MCF 10A (cell line): ENCODE measurements at regions not wholly inside any gene's neighbourhood (a gene's known extent, or its start where the extent isn't known, plus 50 kb on each side); places are given as distances from the start of the nearest gene placed in this dataset.

Experiments
- BruUV-seq: library from RNA; stranded (reverse); fragments of 400-500 nt; replicated peaks from 2 replicates; lab custom pipeline; 2021; lab: Mats Ljungman, UMichigan
- CTCF ChIA-PET: fragments of 300-600 bp; sonication (Branson Sonifier 250); formaldehyde crosslinking; extraction: SDS; loops from one replicate; lab custom pipeline; 2021; ENCODE audit warnings: antibody characterized with exemption, inconsistent platforms; lab: Yijun Ruan, JAX
- POLR2A ChIA-PET: fragments of 300-600, 350-650 bp; sonication (Branson Sonifier 250); formaldehyde crosslinking; extraction: SDS; loops from one replicate; lab custom pipeline; 2020; ENCODE audit warnings: antibody characterized with exemption, inconsistent platforms; lab: Yijun Ruan, JAX
- DNase-seq: peaks from one replicate; pipeline ENCODE4 v3.0.0-alpha.2; 2018; ENCODE audit not compliant: unreplicated experiment
- H3K27ac Mint-ChIP-seq: one replicate; pipeline ENCODE4 v1.8.0; 2022; ENCODE audit warnings: mild to moderate bottlenecking, low read depth, mixed read lengths; ENCODE audit not compliant: unreplicated experiment
- H3K27me3 Mint-ChIP-seq: one replicate; pipeline ENCODE4 v1.8.0; 2022; ENCODE audit warnings: mixed read lengths; ENCODE audit not compliant: insufficient read depth, unreplicated experiment
- H3K36me3 Mint-ChIP-seq: one replicate; pipeline ENCODE4 v1.8.0; 2022; ENCODE audit warnings: mild to moderate bottlenecking, moderate library complexity, mixed read lengths; ENCODE audit not compliant: insufficient read depth, unreplicated experiment
- H3K4me1 Mint-ChIP-seq: one replicate; pipeline ENCODE4 v1.8.0; 2022; ENCODE audit warnings: mixed read lengths; ENCODE audit not compliant: insufficient read depth, unreplicated experiment
- H3K4me3 Mint-ChIP-seq: one replicate; pipeline ENCODE4 v1.8.0; 2022; ENCODE audit warnings: mild to moderate bottlenecking, moderate library complexity, mixed read lengths; ENCODE audit not compliant: unreplicated experiment
- H3K9me3 Mint-ChIP-seq: one replicate; pipeline ENCODE4 v1.8.0; 2022; ENCODE audit warnings: mixed read lengths; ENCODE audit not compliant: unreplicated experiment
- intact Hi-C: fragments of 100-400 bp; cut with micrococcal nuclease; formaldehyde crosslinking; loops from 2 replicates; pipeline ENCODE4 v1.14.1; 2022
- TF ChIP-seq, protein P1 (sequence below): fragments of 200-600 bp; IDR thresholded peaks from one replicate; pipeline ENCODE4 v1.8.0; 2022; ENCODE audit warnings: antibody characterized with exemption, mild to moderate bottlenecking; ENCODE audit not compliant: unreplicated experiment

DNA sequence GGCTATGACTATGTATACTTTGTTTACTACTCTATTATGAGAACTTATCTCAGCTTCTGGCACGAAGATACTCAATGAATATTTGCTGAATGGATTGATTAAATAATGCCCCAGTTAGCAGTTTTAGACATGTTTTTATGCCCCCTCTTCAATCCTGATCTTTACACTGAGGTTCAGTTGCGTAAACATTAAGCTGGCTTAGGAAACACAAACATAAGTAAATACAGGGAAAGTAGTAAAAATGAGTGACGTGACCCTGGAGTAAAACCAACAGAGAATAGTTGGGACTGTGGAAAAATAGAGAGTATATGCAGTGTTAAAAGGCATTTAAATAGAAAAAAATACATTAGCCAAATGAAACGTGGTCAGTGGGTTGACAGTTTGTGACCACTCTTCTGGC lies 387.0 kb upstream of the ACTRT1 start:
- no TSS peak for BruUV-seq
- peaks cover 8% of the 10 kb centered on the region for H3K9me3 Mint-ChIP-seq
- peaks cover 6% of the 10 kb centered on the region for H3K4me1 Mint-ChIP-seq
- H3K27me3 Mint-ChIP-seq, result no peaks in the 10 kb centered on the region
- H3K36me3 Mint-ChIP-seq, result no peaks in the 10 kb centered on the region
- DNase-seq, result no peak
- intact Hi-C loops, result no loop called here
- POLR2A ChIA-PET, result no interaction called here
- TF ChIP-seq, protein P1, sequence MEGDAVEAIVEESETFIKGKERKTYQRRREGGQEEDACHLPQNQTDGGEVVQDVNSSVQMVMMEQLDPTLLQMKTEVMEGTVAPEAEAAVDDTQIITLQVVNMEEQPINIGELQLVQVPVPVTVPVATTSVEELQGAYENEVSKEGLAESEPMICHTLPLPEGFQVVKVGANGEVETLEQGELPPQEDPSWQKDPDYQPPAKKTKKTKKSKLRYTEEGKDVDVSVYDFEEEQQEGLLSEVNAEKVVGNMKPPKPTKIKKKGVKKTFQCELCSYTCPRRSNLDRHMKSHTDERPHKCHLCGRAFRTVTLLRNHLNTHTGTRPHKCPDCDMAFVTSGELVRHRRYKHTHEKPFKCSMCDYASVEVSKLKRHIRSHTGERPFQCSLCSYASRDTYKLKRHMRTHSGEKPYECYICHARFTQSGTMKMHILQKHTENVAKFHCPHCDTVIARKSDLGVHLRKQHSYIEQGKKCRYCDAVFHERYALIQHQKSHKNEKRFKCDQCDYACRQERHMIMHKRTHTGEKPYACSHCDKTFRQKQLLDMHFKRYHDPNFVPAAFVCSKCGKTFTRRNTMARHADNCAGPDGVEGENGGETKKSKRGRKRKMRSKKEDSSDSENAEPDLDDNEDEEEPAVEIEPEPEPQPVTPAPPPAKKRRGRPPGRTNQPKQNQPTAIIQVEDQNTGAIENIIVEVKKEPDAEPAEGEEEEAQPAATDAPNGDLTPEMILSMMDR, result no peak
- CTCF ChIA-PET, result no interaction called here
- no peak overlapping the region for H3K4me3 Mint-ChIP-seq
- H3K27ac Mint-ChIP-seq, result peak overlapping the region; percentile 7

- intact Hi-C loops, result no loop called here
- Mint-ChIP-seq H3K9me3 (peaks cover 8% of the 10 kb centered on the region), H3K4me3 (no peak overlapping the region), H3K27ac (no peak overlapping the region), H3K4me1 (peaks cover 6% of the 10 kb centered on the region), H3K27me3 (no peaks in the 10 kb centered on the region), H3K36me3 (no peaks in the 10 kb centered on the region)
- ChIA-PET POLR2A (no interaction called here), CTCF (no interaction called here)
- TF ChIP-seq, protein P1, result no peak
- BruUV-seq, result no TSS peak
- DNase-seq, result no peak
These were observed 385.9 kb upstream of the ACTRT1 start for GRCh38 chrX:128438082-128438481.

- peaks cover 8% of the 10 kb centered on the region for H3K9me3 Mint-ChIP-seq
- no peaks in the 10 kb centered on the region for H3K36me3 Mint-ChIP-seq
- H3K4me1 Mint-ChIP-seq, result peaks cover 6% of the 10 kb centered on the region
- intact Hi-C loops, result no loop called here
- H3K27ac Mint-ChIP-seq, result no peak overlapping the region
- no peaks in the 10 kb centered on the region for H3K27me3 Mint-ChIP-seq
- POLR2A ChIA-PET, result interaction anchor here (0.5 kb wide), 1 partner anchor 1088 kb away, joined by 3 read pairs; no protein-coding TSS in a partner anchor
- H3K4me3 Mint-ChIP-seq, result no peak overlapping the region
- BruUV-seq, result no TSS peak
- TF ChIP-seq, protein P1, result no peak
- DNase-seq, result no peak
- CTCF ChIA-PET, result interaction anchor here (0.6 kb wide), 1 partner anchor 1894 kb away, joined by 3 read pairs; no protein-coding TSS in a partner anchor
These were observed 384.3 kb upstream of the ACTRT1 start for GRCh38 chrX:128436397-128437103.

- Mint-ChIP-seq H3K4me3 (no peak overlapping the region), H3K9me3 (peaks cover 15% of the 10 kb centered on the region)
- CTCF ChIA-PET, result no interaction called here
These were observed 373.3 kb upstream of the ACTRT1 start for GRCh38 chrX:128425546-128425945.

More at GRCh38 chrX:128425546-128425945, 373.3 kb upstream of the ACTRT1 start:
- H3K36me3 Mint-ChIP-seq, result no peaks in the 10 kb centered on the region
- no peak for DNase-seq
- H3K27me3 Mint-ChIP-seq, result no peaks in the 10 kb centered on the region
- no peak overlapping the region for H3K27ac Mint-ChIP-seq
- TF ChIP-seq, protein P1, result no peak
- POLR2A ChIA-PET, result no interaction called here
- H3K4me1 Mint-ChIP-seq, result no peaks in the 10 kb centered on the region
- BruUV-seq, result no TSS peak
- intact Hi-C loops, result no loop called here
